SKM-1 treated with dmso at 0.1 percent for 144 hours (cell line): ENCODE measurements at regions not wholly inside any gene's neighbourhood (a gene's known extent, or its start where the extent isn't known, plus 50 kb on each side); places are given as distances from the start of the nearest gene placed in this dataset.

ENCODE experiments used
- DNase-seq: peaks from one replicate; lab custom pipeline; 2025; ENCODE audit not compliant: unreplicated experiment; lab: John Stamatoyannopoulos, UW

DNA sequence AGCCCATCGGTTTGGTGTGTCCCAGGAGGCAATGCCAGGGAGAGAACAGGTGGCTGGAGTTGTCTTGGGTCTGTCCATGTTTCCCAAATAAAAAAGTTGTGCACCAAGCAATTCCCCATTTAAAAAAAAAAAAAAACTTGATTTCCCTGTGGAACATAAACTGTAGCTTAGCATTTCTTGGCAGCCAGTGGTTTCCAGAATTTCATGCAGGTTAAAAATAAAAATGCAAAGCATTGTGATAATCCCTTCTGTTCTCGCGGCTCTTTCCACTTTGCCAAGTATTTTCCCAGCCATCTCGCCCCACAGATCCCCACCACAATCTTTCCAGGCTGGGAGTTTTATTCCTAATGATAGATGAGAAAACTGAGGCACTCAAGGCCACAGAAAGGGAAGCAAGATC is 51.4 kb upstream of the MSX1 start:
- no peak for DNase-seq

DNA sequence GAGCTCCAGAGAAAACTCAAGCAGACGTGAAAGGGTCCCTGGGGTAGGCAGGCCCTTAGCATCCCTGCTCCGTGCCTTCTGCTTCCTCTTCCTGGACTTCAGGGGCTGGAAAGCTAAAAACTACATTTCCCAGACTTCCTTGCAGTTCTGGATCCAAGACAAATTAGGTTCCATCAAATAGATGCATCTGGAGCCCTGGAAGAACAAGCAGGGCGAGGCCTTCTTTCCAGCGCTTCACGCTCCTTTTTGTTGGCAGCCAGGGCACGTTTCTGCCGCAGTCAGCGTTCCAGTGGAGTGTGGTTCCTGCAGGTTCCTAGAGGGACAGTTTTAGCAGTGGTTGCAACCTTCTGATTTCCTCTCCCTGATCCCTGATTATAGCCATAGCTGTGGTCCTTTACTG is 53.6 kb upstream of the MSX1 start:
- no peak for DNase-seq

DNA sequence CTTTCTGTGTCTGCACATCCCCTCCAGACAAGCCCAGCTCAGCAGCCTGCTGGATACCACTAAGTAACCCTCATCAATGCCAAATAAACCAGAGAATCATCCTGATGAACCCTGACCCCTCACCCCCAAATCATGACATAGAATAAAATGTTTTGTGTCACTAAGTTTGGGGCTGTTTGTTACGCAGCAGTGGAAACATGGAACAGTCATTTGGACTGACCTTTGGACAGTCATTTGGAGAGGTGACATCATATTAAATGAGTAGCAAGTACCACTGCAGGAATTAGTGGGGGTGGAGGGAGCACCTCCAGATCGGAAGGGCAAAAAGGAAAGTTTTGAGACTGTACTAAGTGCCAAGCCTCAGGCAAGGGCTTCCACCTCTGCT is 55.6 kb upstream of the MSX1 start:
- DNase-seq: no peak

DNA sequence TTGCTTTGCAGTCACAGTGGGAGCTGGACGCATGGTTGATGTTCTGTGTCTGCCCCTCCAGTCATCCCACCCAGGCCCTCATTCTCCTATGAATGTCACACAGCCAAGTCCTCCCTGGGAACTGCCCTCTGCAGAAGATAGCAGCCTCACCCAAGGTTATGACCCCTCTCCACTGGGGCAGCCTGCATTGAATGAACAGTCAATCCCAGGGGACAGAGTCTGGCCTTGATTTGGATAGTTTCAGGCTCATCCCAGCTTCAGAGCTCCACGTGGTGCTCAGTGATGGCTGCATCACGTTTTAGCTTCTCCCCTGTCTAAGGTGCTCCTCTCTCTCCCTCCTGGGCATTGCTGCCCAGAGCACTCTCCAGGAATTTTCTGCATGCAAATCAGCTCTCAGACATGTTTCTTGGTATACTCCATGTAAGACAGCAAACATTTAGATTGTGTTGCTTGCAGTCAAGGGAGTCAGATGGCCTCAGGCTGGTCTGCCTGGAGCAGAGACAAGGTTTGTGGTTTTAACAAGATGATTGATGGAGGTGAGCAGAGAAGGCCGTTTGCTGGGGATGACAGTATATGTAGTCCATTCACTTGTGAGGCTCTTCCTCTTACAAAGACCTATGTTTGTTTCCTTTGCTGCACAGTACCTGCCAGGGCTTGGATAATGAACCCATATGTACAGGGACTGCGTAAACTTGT is 56.1 kb upstream of the MSX1 start:
- DNase-seq: no peak

DNA sequence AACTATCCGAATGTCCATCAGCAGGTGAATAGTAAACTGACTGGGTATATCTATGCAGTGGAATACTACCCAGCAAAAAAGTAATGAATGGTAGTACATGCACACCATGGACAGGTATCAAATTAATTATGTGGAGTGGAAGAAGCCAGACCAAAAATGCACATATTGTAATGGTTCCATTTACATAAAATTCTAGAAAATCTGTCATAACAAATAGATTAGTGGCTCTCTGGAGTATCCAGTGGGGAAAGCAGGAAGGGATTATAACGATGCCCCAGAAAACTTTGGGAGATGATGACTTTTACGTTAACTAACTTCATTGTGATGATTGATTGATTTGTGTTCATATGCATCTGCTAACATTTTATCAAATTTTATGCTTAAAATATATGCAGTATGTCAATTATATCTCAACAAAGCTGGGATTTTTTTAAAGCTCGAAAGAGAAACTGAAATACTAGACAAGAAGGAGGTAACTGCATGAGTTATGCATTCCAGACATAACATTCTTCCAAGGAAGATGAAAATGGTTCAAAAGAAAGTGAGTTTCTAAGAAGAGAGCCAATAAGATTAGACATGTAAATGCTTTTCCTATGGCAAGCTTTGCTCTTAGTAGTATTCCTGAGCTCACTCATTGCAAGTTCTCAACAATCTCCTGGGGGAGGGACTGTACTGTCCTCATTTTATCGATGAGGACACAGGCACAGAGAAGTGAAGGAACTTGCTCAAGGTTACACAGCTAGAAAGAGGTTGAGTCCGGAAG is 58.6 kb upstream of the MSX1 start:
- no peak for DNase-seq

DNA sequence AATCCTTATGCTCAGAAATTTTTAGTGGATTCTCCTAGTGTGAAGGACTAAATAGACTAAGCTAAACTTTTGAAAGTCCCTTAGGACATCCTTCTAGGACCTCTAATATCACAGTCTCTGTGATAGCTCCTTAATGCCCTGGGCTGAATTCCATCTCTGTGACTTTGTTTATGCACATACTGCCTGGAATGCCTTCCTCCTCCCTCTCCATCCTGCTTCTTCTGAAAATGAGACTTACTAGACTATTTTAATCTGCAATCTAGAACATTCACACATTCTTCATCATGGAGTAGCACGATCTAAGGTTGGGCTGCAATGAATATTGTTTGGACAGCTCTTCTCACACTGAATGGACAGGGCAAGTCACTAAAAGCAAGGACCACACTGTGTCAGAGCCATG is 65.0 kb upstream of the MSX1 start:
- no peak for DNase-seq

DNA sequence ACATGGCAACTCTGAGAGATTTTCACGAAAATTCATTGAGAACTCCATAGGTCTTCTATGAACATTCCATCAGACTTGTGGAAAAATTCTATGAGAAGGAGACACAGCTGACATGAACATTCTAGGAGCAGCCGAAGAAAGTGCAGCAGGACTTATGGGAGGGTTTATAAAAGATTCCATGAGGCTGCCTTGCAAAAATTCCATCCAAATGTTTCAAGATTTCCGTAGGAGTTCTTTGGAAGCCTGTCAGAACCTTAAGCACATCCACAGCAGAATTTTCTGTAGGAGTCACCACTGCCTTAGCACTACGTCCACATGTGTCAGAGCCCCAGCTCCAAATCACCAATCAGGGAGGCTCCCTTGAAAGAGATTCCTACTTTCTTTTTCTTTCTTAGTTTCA is 67.0 kb upstream of the MSX1 start:
- DNase-seq: no peak

DNA sequence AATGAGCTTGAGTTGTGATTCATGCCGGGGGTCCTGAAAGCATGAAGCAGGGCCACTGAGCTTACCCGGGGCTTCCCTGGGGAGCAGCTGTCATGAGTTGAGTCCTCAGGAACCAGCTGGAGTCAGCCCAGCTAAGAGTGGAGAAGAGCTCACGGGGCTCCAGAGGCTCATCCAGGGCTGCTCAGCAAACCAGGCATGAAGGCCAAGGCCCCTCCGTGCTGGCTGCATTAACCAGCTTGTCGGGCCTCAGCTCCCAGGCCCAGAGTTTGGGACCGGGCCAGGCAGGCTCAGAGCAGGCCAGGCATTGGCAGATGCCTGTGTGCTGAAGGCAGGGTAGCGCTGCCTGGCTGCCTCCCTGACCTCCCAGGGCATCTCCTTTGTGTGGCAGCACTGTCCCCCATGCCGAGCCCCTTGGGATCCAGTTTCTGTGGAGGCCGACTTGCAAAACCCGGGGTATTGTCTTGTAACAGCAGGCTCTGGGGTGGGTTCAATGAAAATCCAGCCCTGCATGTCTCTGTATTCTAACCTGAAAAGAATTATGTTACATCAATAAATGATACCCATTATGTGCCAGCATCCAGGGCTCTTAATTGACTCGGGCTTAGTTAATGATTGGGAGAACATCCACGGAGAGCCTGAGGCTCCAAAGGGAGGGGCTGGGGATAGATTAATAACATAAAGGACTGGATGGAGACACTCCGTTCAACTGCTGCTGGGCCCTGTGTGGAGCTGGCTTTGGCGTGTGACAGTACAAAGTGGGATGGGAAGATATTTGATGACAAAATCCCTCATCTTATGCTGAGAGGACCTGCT is 68.0 kb upstream of the MSX1 start:
- no peak for DNase-seq

DNA sequence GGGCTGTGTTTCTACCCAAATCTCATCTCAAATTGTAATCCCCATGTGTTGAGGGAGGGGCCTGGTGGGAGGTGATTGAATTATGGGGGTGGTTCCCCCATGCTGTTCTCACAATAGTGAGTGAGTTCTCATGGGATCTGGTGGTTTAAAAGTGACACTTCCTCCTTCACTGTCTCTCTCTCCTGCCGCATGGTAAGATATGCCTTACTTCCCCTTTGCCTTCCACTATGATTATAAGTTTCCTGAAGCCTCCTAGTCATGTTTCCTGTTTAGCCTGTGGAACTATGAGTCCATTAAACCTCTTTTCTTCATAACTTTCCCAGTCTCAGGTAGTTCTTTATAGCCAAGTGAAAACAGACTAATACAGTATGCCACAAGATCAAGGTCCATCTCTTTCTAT is 70.0 kb upstream of the MSX1 start:
- peak; percentile 75 for DNase-seq

DNA sequence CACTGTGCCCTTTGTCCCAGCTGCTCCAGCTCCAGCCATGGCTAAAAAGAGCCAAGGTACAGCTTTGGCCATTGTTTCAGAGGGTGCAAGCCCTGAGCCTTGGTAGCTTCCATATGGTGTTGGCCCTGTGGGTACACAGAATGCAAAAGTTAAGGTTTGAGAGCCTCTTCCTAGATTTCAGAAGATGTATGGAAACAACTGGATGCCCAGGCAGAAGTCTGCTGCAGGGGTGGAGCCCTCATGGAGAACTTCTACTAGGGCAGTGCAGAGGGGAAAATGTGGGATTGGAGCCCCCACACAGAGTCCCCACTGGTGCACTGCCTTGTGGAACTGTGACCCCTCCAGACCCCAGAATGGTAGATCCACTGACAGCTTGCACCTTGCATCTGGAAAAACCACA is 70.9 kb upstream of the MSX1 start:
- DNase-seq: no peak

DNA sequence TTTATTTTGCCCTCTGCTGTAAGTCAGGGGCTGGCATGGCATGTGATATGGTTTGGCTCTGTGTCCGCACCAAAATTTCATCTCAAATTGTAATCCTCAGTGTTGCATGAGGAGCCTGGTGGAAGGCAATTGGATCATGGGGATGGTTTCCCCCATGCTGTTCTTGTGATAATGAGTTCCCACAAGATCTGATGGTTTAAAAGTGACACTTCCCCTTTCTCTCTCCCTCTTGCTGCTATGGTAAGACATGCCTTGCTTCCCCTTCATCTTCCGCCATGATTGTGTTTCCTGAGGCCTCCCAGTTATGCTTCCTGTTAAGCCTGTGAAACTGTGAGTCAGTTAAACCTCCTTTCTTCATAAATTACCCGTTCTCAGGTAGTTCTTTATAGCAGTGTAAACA is 72.0 kb upstream of the MSX1 start:
- DNase-seq: peak; percentile 74

DNA sequence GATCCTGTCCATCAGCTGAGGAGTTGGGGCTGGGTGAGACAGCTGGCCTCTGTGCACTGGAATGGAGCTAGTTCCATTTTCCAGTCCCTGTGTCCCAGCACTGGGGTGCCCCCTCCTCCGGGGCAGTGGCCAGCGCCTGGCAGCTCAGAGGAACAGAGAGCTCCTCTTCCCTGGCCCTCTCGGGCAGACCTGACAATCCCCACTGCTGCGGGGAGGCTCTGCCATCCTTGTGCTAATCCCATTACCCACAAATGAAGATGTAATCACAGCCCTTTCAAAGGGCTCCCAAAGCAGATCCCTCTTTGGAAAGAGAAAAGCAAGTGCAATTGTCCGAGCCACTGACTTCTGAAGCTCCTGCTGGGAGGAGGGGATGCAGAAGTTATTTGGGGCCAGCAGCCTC is 75.1 kb upstream of the MSX1 start:
- DNase-seq: no peak

DNA sequence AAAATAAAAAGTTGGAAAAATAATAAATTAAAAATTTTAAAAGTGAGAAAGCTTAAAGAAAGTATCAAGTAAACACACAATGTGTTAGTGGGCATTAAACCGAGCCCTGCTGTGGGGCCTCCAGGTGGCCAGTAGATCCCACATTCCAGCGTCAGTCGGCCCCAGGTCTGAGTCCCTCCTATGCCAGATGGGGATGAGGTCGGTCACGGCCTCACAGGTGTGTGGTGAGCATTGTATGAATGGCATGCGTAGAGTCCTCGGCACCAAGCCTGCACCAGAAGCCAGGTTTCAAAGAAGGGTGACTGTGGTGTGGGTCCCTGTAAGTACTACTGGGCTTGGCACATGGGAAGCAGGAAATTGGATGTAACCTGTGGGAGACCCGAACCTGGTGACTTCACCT is 75.6 kb upstream of the MSX1 start:
- DNase-seq: no peak

DNA sequence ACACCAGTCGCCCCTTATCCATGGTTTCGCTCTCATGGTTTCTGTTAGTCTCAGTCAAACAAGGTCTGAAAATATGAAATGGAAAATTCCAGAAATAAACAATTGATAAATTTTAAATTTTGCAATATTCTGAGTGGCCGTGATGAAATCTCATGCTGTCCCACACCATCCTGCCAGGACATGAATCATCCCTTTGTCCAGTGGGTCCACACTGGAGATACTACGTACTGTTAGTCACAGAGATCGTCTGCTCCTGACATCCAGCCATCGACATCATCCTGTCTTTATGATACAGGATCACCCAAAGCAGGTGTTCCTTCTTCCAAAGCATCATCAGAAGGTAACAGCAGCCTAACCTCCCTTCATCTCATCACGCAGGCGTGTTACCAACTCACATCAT is 76.5 kb upstream of the MSX1 start:
- no peak for DNase-seq

DNA sequence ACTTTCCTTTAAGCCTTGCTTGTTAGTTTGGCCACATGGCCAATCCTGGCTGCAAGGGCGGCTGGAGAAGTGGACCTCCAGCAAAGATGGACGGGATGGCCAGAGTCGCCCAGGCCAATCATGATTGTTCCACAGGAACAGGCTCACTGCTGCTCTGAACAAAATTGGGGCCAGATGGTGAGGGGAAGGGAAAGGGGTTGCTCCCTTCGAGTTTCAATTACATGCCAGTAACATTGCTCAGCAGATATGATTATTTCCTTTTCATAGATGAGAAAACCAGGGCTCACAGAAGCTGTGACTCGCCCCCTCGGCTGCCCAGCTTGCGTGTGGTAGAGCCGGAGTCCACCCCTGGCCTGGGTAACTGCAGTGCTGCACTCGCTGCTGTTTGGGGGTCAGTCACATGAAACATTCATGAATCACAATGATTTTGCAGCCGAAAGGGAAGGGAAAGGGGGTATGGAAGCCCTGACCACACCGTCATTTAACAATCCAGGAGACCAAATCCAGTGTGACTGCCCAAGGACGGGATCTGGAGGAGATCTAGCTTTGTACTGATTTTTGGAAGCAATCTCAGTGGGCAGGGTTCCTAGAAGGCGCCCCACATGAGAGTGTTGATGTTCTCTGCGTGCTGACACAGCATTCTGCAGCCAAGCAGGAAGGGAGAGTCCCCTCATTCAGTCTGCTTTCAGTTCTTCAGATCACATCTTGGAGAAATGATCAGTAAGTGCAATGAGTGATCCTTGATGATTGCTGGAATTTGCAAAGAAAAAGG is 77.3 kb upstream of the MSX1 start:
- no peak for DNase-seq

DNA sequence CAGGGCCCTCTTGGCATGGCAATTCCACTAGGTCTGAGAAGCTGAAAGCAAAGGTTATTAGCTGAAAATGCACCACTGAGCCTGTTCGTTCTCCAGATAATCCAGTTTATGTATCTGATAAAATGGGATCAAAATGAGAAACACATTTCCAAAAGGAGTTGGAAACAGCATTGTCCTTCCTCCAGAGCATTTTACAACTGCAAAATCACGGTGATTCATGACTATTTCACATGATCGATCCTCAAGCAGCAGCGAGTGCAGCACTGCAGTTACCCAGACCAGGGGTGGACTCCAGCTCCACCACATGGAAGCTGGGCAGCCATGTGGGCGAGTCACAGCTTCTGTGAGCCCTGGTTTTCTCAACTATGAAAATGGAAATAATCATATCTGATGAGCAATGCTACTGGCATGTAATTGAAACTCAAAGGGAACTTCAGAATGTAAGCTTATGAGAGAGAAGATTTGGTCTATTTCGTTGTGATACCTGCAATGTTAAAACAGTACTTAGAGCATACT is 78.7 kb upstream of the MSX1 start:
- DNase-seq: no peak

DNA sequence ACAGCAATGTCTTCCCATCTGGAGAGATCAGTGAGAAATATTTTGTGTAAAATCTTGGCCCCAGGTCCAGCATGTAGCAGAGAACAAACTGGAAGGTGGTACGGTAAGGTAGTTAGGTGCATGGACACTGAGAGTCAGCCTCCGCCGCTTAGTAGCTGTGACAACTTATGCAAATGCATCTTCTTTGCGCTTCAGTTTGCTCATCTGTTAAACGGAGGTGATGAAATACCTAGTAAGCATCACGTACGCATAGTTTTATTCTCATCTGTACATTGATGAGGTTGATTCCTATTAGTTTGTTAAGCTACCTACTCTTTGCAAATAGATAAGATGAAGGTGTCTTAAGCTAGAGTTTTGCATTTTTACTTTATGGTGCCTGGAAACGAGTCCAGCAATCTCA is 80.0 kb upstream of the MSX1 start:
- no peak for DNase-seq

DNA sequence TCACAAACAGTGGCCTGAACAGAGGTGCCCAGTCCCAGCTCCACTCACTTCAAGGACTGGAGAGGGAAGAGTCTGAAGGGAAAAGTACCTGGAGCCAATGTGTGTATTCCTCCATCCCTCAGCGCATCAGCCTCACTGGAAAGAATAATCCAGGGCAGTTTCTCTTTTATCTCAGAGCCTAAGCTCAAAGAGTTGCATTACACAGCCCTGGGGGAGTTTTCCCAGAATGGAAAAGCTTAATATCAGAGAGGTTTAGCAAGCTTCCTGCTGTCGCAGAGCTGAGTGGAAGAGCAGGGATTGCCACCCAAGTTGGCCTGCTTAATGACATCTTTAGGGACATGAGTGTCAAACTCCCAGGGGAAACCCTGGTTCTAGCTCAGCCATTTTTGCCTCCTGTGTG is 80.4 kb upstream of the MSX1 start:
- no peak for DNase-seq

DNA sequence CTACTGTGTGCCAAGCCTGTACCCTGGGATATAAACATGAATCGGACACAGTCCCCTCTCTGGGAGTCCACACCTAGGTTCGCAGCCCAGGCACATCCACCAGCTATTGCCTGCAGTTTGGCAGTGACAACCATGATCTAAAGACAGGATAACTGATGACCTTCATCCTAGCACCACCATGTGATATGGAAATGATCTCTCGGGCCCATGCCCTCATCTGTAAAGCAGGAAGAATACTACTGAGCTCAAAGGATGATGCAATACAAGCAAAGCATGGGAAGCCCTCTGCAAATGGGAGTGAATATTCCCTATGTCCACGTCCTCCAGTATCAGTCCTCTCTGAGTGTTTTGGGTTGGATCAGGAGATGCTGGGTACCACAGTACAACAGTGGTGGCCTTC is 80.9 kb upstream of the MSX1 start:
- DNase-seq: no peak

DNA sequence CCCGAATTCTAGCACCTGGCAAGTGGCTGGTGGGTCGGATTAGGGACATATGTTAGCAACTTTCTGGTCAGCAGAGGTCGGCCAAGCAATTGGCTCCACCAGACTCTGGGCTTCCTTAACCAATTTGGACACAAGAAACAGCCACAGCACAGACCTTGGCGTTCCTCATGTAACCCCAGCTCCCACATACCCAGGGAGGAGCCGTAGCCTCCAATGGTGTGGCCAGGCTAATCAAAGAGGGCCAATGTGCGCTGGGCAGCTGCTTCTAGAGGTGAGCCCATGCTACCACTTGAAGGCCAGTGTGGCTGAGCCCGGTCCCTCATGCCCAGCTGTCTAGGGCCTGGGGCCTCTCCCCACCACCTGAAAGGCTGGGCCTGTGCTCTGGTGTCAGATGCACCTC is 82.5 kb upstream of the MSX1 start:
- no peak for DNase-seq

DNA sequence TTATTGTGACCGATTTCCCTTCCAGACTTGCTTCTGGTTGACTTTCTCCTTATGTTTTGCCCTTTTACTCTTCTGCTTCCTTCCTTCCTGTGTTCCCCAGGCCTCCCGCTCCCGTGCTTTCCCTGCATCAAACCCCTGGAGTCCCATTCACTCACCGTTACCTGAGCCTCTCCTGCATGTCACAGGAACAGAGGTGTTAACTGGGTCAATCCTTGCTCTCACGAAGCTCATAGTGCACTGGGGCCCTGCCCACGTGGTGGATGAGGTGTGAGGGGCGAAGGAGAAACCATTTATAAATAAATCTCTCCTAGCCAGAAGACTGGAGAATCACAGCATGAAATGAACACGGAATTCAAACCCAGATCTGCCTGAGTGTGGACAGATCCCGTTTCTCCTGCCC is 83.1 kb upstream of the MSX1 start:
- no peak for DNase-seq
